H9 (cell line): ENCODE measurements at regions not wholly inside any gene's neighbourhood (a gene's known extent, or its start where the extent isn't known, plus 50 kb on each side); places are given as distances from the start of the nearest gene placed in this dataset.

Experiments used
- DNase-seq: peaks from one replicate; pipeline ENCODE4 v3.0.0-alpha.2; 2017
- H2AFZ ChIP-seq: one replicate; pipeline ENCODE4 v1.6.1; 2013; ENCODE audit warnings: mild to moderate bottlenecking, low read length, control low read depth, moderate library complexity
- H2AK5ac ChIP-seq: 2 replicates; pipeline ENCODE4 v1.6.1; 2013; ENCODE audit warnings: low read length, control low read depth, mixed read lengths; ENCODE audit not compliant: insufficient read length
- H2BK120ac ChIP-seq: one replicate; pipeline ENCODE4 v1.6.1; 2013; ENCODE audit warnings: low read depth, mild to moderate bottlenecking, low read length, control low read depth, inconsistent platforms; ENCODE audit not compliant: poor library complexity, severe bottlenecking
- H2BK12ac ChIP-seq: 2 replicates; pipeline ENCODE4 v1.6.1; 2013; ENCODE audit warnings: low read length, control low read depth, mixed read lengths, low read depth; ENCODE audit not compliant: insufficient read length
- H2BK15ac ChIP-seq: 2 replicates; pipeline ENCODE4 v1.6.1; 2013; ENCODE audit warnings: low read depth, low read length, control low read depth
- H2BK20ac ChIP-seq: one replicate; pipeline ENCODE4 v1.6.1; 2013; ENCODE audit warnings: low read depth, mild to moderate bottlenecking, low read length, control low read depth, inconsistent platforms; ENCODE audit not compliant: poor library complexity, severe bottlenecking
- H2BK5ac ChIP-seq: 2 replicates; pipeline ENCODE4 v1.6.1; 2013; ENCODE audit warnings: low read length, control low read depth, mixed read lengths; ENCODE audit not compliant: insufficient read length
- H3K14ac ChIP-seq: 2 replicates; pipeline ENCODE4 v1.6.1; 2013; ENCODE audit warnings: low read length, control low read depth; ENCODE audit not compliant: insufficient read depth
- H3K18ac ChIP-seq: 2 replicates; pipeline ENCODE4 v1.6.1; 2013; ENCODE audit warnings: low read depth, mild to moderate bottlenecking, mixed read lengths, low read length, control low read depth; ENCODE audit not compliant: insufficient read length
- H3K23ac ChIP-seq: 2 replicates; pipeline ENCODE4 v1.6.1; 2013; ENCODE audit warnings: low read length, control low read depth, mixed read lengths, low read depth; ENCODE audit not compliant: insufficient read length
- H3K23me2 ChIP-seq: 2 replicates; pipeline ENCODE4 v1.6.1; 2013; ENCODE audit warnings: low read depth, mild to moderate bottlenecking, mixed read lengths, low read length, control low read depth; ENCODE audit not compliant: insufficient read length, poor library complexity, severe bottlenecking
- H3K27ac ChIP-seq: 2 replicates; pipeline ENCODE4 v1.5.1; 2013; ENCODE audit warnings: low read length, control low read depth, mixed read lengths, low read depth; ENCODE audit not compliant: insufficient read length
- H3K27me3 ChIP-seq: 2 replicates; pipeline ENCODE4 v1.6.1; 2013; ENCODE audit warnings: low read length, control low read depth, inconsistent platforms; ENCODE audit not compliant: insufficient read depth
- H3K4ac ChIP-seq: 2 replicates; pipeline ENCODE4 v1.6.1; 2013; ENCODE audit warnings: low read depth, mild to moderate bottlenecking, control low read depth, inconsistent platforms, low read length, moderate library complexity
- H3K4me1 ChIP-seq: 2 replicates; pipeline ENCODE4 v1.6.1; 2013; ENCODE audit warnings: low read length, control low read depth, inconsistent platforms; ENCODE audit not compliant: insufficient read depth
- H3K4me2 ChIP-seq: 2 replicates; pipeline ENCODE4 v1.6.1; 2013; ENCODE audit warnings: low read length, control low read depth, mixed read lengths; ENCODE audit not compliant: insufficient read length, insufficient read depth
- H3K56ac ChIP-seq: 2 replicates; pipeline ENCODE4 v1.6.1; 2013; ENCODE audit warnings: low read depth, mild to moderate bottlenecking, mixed read lengths, low read length, control low read depth; ENCODE audit not compliant: insufficient read length
- H3K79me1 ChIP-seq: 2 replicates; pipeline ENCODE4 v1.6.1; 2013; ENCODE audit warnings: low read depth, mild to moderate bottlenecking, moderate library complexity, low read length, control low read depth, inconsistent platforms; ENCODE audit not compliant: insufficient read depth, poor library complexity, severe bottlenecking
- H3K79me2 ChIP-seq: 2 replicates; pipeline ENCODE4 v1.6.1; 2013; ENCODE audit warnings: low read length, control low read depth, inconsistent platforms; ENCODE audit not compliant: insufficient read depth
- H3K9ac ChIP-seq: 2 replicates; pipeline ENCODE4 v1.6.1; 2013; ENCODE audit warnings: low read length, control low read depth, mixed read lengths; ENCODE audit not compliant: insufficient read length; ENCODE audit errors: extremely low read depth
- H3K9me3 ChIP-seq: one replicate; pipeline ENCODE4 v1.6.1; 2013; ENCODE audit warnings: low read depth, low read length, inconsistent platforms; ENCODE audit not compliant: control insufficient read depth
- H3T11ph ChIP-seq: one replicate; pipeline ENCODE4 v1.6.1; 2013; ENCODE audit warnings: mild to moderate bottlenecking, low read length, control low read depth, inconsistent platforms
- H4K20me1 ChIP-seq: one replicate; pipeline ENCODE4 v1.6.1; 2013; ENCODE audit not compliant: control insufficient read depth, insufficient read length, insufficient read depth
- H4K5ac ChIP-seq: 2 replicates; pipeline ENCODE4 v1.6.1; 2013; ENCODE audit warnings: low read depth, mild to moderate bottlenecking, mixed read lengths, low read length, control low read depth; ENCODE audit not compliant: insufficient read length
- H4K8ac ChIP-seq: replicated peaks from 2 replicates; pipeline ENCODE4 v1.6.1; 2013; ENCODE audit warnings: low read length, control low read depth, mixed read lengths, low read depth; ENCODE audit not compliant: insufficient read length
- H4K91ac ChIP-seq: 2 replicates; pipeline ENCODE4 v1.6.1; 2013; ENCODE audit warnings: low read depth, mild to moderate bottlenecking, moderate library complexity, mixed read lengths, low read length, control low read depth; ENCODE audit not compliant: insufficient read length
- H3K27ac Mint-ChIP-seq, 3 experiments: 2 replicates in 2 of 3; 3 replicates in 1 of 3; pipeline ENCODE4 v1.8.0; 2020 to 2021; ENCODE audit warnings: mixed read lengths in 3 of 3, mild to moderate bottlenecking in 1 of 3, moderate library complexity in 1 of 3
- H3K27me3 Mint-ChIP-seq: 2 replicates; pipeline ENCODE4 v1.8.0; 2021; ENCODE audit warnings: low read depth, mild to moderate bottlenecking, moderate library complexity, mixed read lengths
- H3K36me3 Mint-ChIP-seq, 3 experiments: 2 replicates in 2 of 3; 3 replicates in 1 of 3; pipeline ENCODE4 v1.8.0; 2020 to 2021; ENCODE audit warnings: low read depth in 3 of 3, mixed read lengths in 3 of 3; ENCODE audit not compliant: insufficient read depth in 1 of 3
- H3K4me1 Mint-ChIP-seq, 2 experiments: 2 replicates each; pipeline ENCODE4 v1.8.0; 2020; ENCODE audit warnings: mixed read lengths in 2 of 2
- H3K4me3 Mint-ChIP-seq, 2 experiments: 2 replicates in 1 of 2; 3 replicates in 1 of 2; pipeline ENCODE4 v1.8.0; 2020 to 2021; ENCODE audit warnings: mild to moderate bottlenecking in 2 of 2, mixed read lengths in 2 of 2, moderate library complexity in 1 of 2
- H3K9me3 Mint-ChIP-seq, 2 experiments: 2 replicates in 1 of 2; 3 replicates in 1 of 2; pipeline ENCODE4 v1.8.0; 2020; ENCODE audit warnings: mild to moderate bottlenecking in 2 of 2, mixed read lengths in 2 of 2, moderate library complexity in 1 of 2
- CTCF ChIP-seq: fragments of 200-600 bp; sonication (generic); conservative IDR thresholded peaks from 3 replicates; pipeline ENCODE4 v1.8.0; 2021; ENCODE audit warnings: antibody characterized with exemption, mild to moderate bottlenecking
- WGBS: extraction: QIAGEN DNeasy Blood & Tissue Kit; methylation state at CpG from one replicate; pipeline ENCODE4 v1.1.7; 2013; ENCODE audit warnings: missing lambda C conversion rate, low lambda C conversion rate, mixed read lengths; ENCODE audit not compliant: insufficient read length; ENCODE audit errors: extremely low coverage; 5-methylcytosine and 5-hydroxymethylcytosine counted together

- H3K4me2 ChIP-seq = no peak overlapping the region
- no peaks in the 10 kb centered on the region for H3K23me2 ChIP-seq
- no peaks in the 10 kb centered on the region for H3K79me2 ChIP-seq
- H3K18ac ChIP-seq = no peak overlapping the region
- no peak overlapping the region for H4K91ac ChIP-seq
- no CpG with 5 or more reads among the region's 2 CpGs for WGBS
- no peak overlapping the region for H3K56ac ChIP-seq
- H3K23ac ChIP-seq = no peak overlapping the region
- no peak overlapping the region for H4K5ac ChIP-seq
- H4K8ac ChIP-seq = no peak overlapping the region
- H3K14ac ChIP-seq = no peak overlapping the region
- H2AK5ac ChIP-seq = no peak overlapping the region
- H3K27ac Mint-ChIP-seq = no peak overlapping the region
- H3K4me3 Mint-ChIP-seq = no peak overlapping the region
- no peaks in the 10 kb centered on the region for H3K79me1 ChIP-seq
- no peak overlapping the region for H3K4ac ChIP-seq
- no peaks in the 10 kb centered on the region for H4K20me1 ChIP-seq
- no peak overlapping the region for H2BK20ac ChIP-seq
- no peak overlapping the region for H2BK5ac ChIP-seq
- H3K9ac ChIP-seq = no peak overlapping the region
- H3K4me1 ChIP-seq = no peaks in the 10 kb centered on the region
- no peak overlapping the region for H3K27ac ChIP-seq
- H2BK15ac ChIP-seq = no peak overlapping the region
- no peaks in the 10 kb centered on the region; the same call in none of the 2 replicates for H3K27me3 Mint-ChIP-seq
- H3K9me3 ChIP-seq = peaks cover 6% of the 10 kb centered on the region
- H3K27me3 ChIP-seq = no peaks in the 10 kb centered on the region
- H3K36me3 Mint-ChIP-seq = peaks cover 6 to 10% (median 6%) of the 10 kb centered on the region in 3 experiments; a peak in 4 of 7 replicates
- TF ChIP-seq CTCF = no peak
- H3K4me1 Mint-ChIP-seq = no peaks in the 10 kb centered on the region
- H2AFZ ChIP-seq = no peak overlapping the region
- no peak overlapping the region for H3T11ph ChIP-seq
- no peak overlapping the region for H2BK120ac ChIP-seq
- no peak overlapping the region for H2BK12ac ChIP-seq
- peaks cover 10 to 15% of the 10 kb centered on the region in 2 experiments for H3K9me3 Mint-ChIP-seq
- DNase-seq = no peak
Observed at GRCh38 chr20:19112828-19113227, 99.6 kb upstream of the SLC24A3 start.
